ENCODE measurements at regions not wholly inside any gene's neighbourhood (a gene's known extent, or its start where the extent isn't known, plus 50 kb on each side); places are given as distances from the start of the nearest gene placed in this dataset.

- Histone ChIP-seq H3K4me1 (ENCODE audit: control insufficient read depth in 2 of 2, insufficient read depth in 2 of 2, low read length in 1 of 2) (no peaks in the 10 kb centered on the region), H3K9me3 (ENCODE audit: control insufficient read depth in 2 of 2, insufficient read depth in 1 of 2, low read depth in 1 of 2, low read length in 1 of 2) (no peaks in the 10 kb centered on the region), H3K36me3 (ENCODE audit: control insufficient read depth in 2 of 2, insufficient read depth in 2 of 2, low read length in 1 of 2) (no peaks in the 10 kb centered on the region), H3K27me3 (ENCODE audit: control insufficient read depth in 1 of 2, insufficient read depth in 2 of 2, low read length in 2 of 2) (no peaks in the 10 kb centered on the region), H3K4me3 (ENCODE audit: low read depth in 1 of 2, low read length in 2 of 2) (no peak overlapping the region), H3K27ac (ENCODE audit: low read depth in 2 of 2, low read length in 1 of 2) (no peak overlapping the region)
- 94% methylated on average over 6 of the region's 6 CpGs for WGBS, 2 donors
Observed at GRCh38 chr15:72953306-72953705, 99.0 kb upstream of the NEO1 start.

GRCh38 chr15:72952151-72952550, 100.1 kb upstream of the NEO1 start:
- H3K4me1 ChIP-seq (ENCODE audit: control insufficient read depth in 2 of 2, insufficient read depth in 2 of 2, low read length in 1 of 2): no peaks in the 10 kb centered on the region
- H3K27ac ChIP-seq (ENCODE audit: low read depth in 2 of 2, low read length in 1 of 2): no peak overlapping the region

DNA sequence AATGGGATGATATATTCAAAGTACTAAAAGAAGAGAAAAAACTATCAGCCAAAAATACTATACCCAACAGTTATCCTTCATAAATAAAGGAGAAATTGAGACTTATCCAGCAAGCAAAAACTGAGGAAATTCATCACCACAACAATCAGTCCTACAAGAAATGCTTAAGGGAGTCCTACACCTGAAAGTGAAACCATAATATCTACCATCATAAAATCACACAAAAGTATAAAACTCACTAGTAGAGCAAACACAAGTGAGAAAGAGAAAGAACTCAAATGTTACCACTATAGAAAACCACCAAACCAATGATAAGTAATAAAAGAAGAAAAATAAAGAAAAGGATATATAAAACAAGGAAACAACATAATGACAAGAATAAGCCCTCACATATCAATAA, 103.6 kb upstream of the NEO1 start:
- Histone ChIP-seq H3K27me3 (ENCODE audit: control insufficient read depth in 1 of 2, insufficient read depth in 2 of 2, low read length in 2 of 2) (no peaks in the 10 kb centered on the region), H3K9me3 (ENCODE audit: control insufficient read depth in 2 of 2, insufficient read depth in 1 of 2, low read depth in 1 of 2, low read length in 1 of 2) (peaks cover 0 to 11% of the 10 kb centered on the region in 2 donors), H3K4me3 (ENCODE audit: low read depth in 1 of 2, low read length in 2 of 2) (no peak overlapping the region), H3K36me3 (ENCODE audit: control insufficient read depth in 2 of 2, insufficient read depth in 2 of 2, low read length in 1 of 2) (no peaks in the 10 kb centered on the region), H3K27ac (ENCODE audit: low read depth in 2 of 2, low read length in 1 of 2) (no peak overlapping the region), H3K4me1 (ENCODE audit: control insufficient read depth in 2 of 2, insufficient read depth in 2 of 2, low read length in 1 of 2) (no peaks in the 10 kb centered on the region)

More at GRCh38 chr15:72952151-72952550, 100.1 kb upstream of the NEO1 start:
- Histone ChIP-seq H3K27me3 (ENCODE audit: control insufficient read depth in 1 of 2, insufficient read depth in 2 of 2, low read length in 2 of 2) (no peaks in the 10 kb centered on the region), H3K9me3 (ENCODE audit: control insufficient read depth in 2 of 2, insufficient read depth in 1 of 2, low read depth in 1 of 2, low read length in 1 of 2) (peaks cover 0 to 3% of the 10 kb centered on the region in 2 donors), H3K36me3 (ENCODE audit: control insufficient read depth in 2 of 2, insufficient read depth in 2 of 2, low read length in 1 of 2) (no peaks in the 10 kb centered on the region), H3K4me3 (ENCODE audit: low read depth in 1 of 2, low read length in 2 of 2) (no peak overlapping the region)
- 55 to 61% methylated on average over 1 of the region's 1 CpG for WGBS, 2 donors

- no peak overlapping the region for H3K4me3 ChIP-seq (ENCODE audit: low read depth in 1 of 2, low read length in 2 of 2)
- H3K27ac ChIP-seq (ENCODE audit: low read depth in 2 of 2, low read length in 1 of 2): no peak overlapping the region
- H3K36me3 ChIP-seq (ENCODE audit: control insufficient read depth in 2 of 2, insufficient read depth in 2 of 2, low read length in 1 of 2): no peaks in the 10 kb centered on the region
- 87 to 89% methylated on average over 2 of the region's 2 CpGs for WGBS, 2 donors
- H3K4me1 ChIP-seq (ENCODE audit: control insufficient read depth in 2 of 2, insufficient read depth in 2 of 2, low read length in 1 of 2): no peaks in the 10 kb centered on the region
- no peaks in the 10 kb centered on the region for H3K27me3 ChIP-seq (ENCODE audit: control insufficient read depth in 1 of 2, insufficient read depth in 2 of 2, low read length in 2 of 2)
- peaks cover 0 to 11% of the 10 kb centered on the region in 2 donors for H3K9me3 ChIP-seq (ENCODE audit: control insufficient read depth in 2 of 2, insufficient read depth in 1 of 2, low read depth in 1 of 2, low read length in 1 of 2)
Observed at GRCh38 chr15:72947709-72948108, 104.6 kb upstream of the NEO1 start.

- Histone ChIP-seq H3K9me3 (ENCODE audit: control insufficient read depth in 2 of 2, insufficient read depth in 1 of 2, low read depth in 1 of 2, low read length in 1 of 2) (peaks cover 0 to 11% of the 10 kb centered on the region in 2 donors), H3K4me3 (ENCODE audit: low read depth in 1 of 2, low read length in 2 of 2) (no peak overlapping the region), H3K27ac (ENCODE audit: low read depth in 2 of 2, low read length in 1 of 2) (no peak overlapping the region), H3K36me3 (ENCODE audit: control insufficient read depth in 2 of 2, insufficient read depth in 2 of 2, low read length in 1 of 2) (no peaks in the 10 kb centered on the region), H3K4me1 (ENCODE audit: control insufficient read depth in 2 of 2, insufficient read depth in 2 of 2, low read length in 1 of 2) (no peaks in the 10 kb centered on the region), H3K27me3 (ENCODE audit: control insufficient read depth in 1 of 2, insufficient read depth in 2 of 2, low read length in 2 of 2) (no peaks in the 10 kb centered on the region)
- 84 to 88% methylated on average over 2 of the region's 2 CpGs for WGBS, 2 donors
Observed at GRCh38 chr15:72944565-72944964, 107.7 kb upstream of the NEO1 start.

DNA sequence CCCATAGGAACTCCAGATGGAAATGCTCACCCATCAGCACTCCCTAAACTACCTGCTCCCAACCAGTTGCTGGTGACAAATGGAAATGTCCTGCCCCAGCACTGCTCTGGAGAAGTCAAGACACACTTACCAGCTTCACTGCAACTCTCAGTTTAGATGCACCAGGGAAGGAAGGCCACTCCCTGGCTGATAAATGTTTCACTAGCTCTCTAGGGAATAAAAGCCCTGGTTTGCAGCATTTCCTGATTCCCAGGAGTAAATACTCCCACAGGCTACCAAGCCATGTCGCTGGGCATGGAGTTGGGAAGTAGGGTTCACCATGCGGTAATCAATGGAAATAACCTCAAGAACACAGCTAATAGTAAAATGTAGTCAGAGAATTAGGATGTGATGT, 112.0 kb upstream of the NEO1 start:
- H3K4me3 ChIP-seq (ENCODE audit: low read depth in 1 of 2, low read length in 2 of 2): no peak overlapping the region
- no peak overlapping the region for H3K27ac ChIP-seq (ENCODE audit: low read depth in 2 of 2, low read length in 1 of 2)
- no peaks in the 10 kb centered on the region for H3K9me3 ChIP-seq (ENCODE audit: control insufficient read depth in 2 of 2, insufficient read depth in 1 of 2, low read depth in 1 of 2, low read length in 1 of 2)
- no peaks in the 10 kb centered on the region for H3K27me3 ChIP-seq (ENCODE audit: control insufficient read depth in 1 of 2, insufficient read depth in 2 of 2, low read length in 2 of 2)
- H3K4me1 ChIP-seq (ENCODE audit: control insufficient read depth in 2 of 2, insufficient read depth in 2 of 2, low read length in 1 of 2): no peaks in the 10 kb centered on the region
- 79 to 92% methylated on average over 2 of the region's 2 CpGs for WGBS, 2 donors
- no peaks in the 10 kb centered on the region for H3K36me3 ChIP-seq (ENCODE audit: control insufficient read depth in 2 of 2, insufficient read depth in 2 of 2, low read length in 1 of 2)

GRCh38 chr15:72939514-72940228, 112.6 kb upstream of the NEO1 start:
- Histone ChIP-seq H3K27ac (ENCODE audit: low read depth in 2 of 2, low read length in 1 of 2) (no peak overlapping the region), H3K9me3 (ENCODE audit: control insufficient read depth in 2 of 2, insufficient read depth in 1 of 2, low read depth in 1 of 2, low read length in 1 of 2) (no peaks in the 10 kb centered on the region), H3K4me1 (ENCODE audit: control insufficient read depth in 2 of 2, insufficient read depth in 2 of 2, low read length in 1 of 2) (no peaks in the 10 kb centered on the region), H3K36me3 (ENCODE audit: control insufficient read depth in 2 of 2, insufficient read depth in 2 of 2, low read length in 1 of 2) (no peaks in the 10 kb centered on the region), H3K27me3 (ENCODE audit: control insufficient read depth in 1 of 2, insufficient read depth in 2 of 2, low read length in 2 of 2) (no peaks in the 10 kb centered on the region), H3K4me3 (ENCODE audit: low read depth in 1 of 2, low read length in 2 of 2) (no peak overlapping the region)
- 83 to 87% methylated on average over 5 of the region's 5 CpGs for WGBS, 2 donors

DNA sequence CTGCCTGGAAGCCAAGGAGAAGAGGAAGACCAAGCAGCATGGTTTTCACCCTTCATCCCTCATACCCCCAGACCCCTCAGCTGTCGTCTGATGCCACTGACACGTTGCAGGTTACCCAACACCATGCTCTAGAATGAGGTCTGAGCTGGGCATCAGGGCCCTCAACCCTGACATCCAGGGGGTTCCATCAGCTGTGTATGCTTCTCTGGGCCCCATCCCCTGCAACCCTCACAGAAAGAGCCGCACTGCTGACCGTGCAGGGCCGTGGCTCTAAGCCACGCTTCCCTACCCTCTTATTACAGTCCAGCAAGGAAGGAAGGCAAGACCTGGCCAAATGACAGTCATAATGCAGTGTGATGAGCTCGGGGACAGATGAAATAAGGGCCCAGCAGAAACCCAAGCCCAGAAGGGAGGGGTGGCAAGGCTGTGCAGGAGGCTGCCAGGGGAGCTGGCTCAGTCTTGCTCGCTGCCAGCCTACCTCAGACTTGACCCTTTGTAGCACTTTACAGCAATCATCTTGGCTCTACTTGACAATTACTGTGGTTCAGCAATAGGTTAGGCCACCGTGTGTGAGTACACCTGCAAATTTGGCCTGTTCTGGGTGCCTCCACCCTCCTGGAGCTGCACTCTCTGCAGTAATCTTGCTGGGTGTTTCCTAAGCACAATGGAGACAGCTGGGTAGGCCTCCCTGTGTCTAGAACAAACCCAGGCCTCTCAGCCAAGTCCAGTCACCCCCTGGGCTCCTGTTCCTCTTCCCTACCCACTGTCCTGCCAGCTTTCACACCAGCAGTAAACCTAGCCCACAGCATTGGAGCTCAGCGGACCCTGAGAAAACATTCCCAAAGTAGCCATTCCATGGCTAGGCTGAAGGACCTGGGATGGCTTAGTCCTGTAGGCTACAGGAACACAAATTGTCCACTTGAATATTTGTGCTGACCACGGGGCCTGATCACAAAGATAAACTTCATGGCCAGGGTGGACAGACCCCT, 115.3 kb upstream of the NEO1 start:
- Histone ChIP-seq H3K4me1 (ENCODE audit: control insufficient read depth in 2 of 2, insufficient read depth in 2 of 2, low read length in 1 of 2) (no peaks in the 10 kb centered on the region), H3K27me3 (ENCODE audit: control insufficient read depth in 1 of 2, insufficient read depth in 2 of 2, low read length in 2 of 2) (no peaks in the 10 kb centered on the region), H3K27ac (ENCODE audit: low read depth in 2 of 2, low read length in 1 of 2) (no peak overlapping the region), H3K9me3 (ENCODE audit: control insufficient read depth in 2 of 2, insufficient read depth in 1 of 2, low read depth in 1 of 2, low read length in 1 of 2) (no peaks in the 10 kb centered on the region), H3K4me3 (ENCODE audit: low read depth in 1 of 2, low read length in 2 of 2) (no peak overlapping the region), H3K36me3 (ENCODE audit: control insufficient read depth in 2 of 2, insufficient read depth in 2 of 2, low read length in 1 of 2) (no peaks in the 10 kb centered on the region)
- 86 to 88% methylated on average over 11 of the region's 11 CpGs for WGBS, 2 donors

- H3K27me3 ChIP-seq (ENCODE audit: control insufficient read depth in 1 of 2, insufficient read depth in 2 of 2, low read length in 2 of 2): no peaks in the 10 kb centered on the region
- H3K36me3 ChIP-seq (ENCODE audit: control insufficient read depth in 2 of 2, insufficient read depth in 2 of 2, low read length in 1 of 2): no peaks in the 10 kb centered on the region
- H3K4me3 ChIP-seq (ENCODE audit: low read depth in 1 of 2, low read length in 2 of 2): no peak overlapping the region
- H3K9me3 ChIP-seq (ENCODE audit: control insufficient read depth in 2 of 2, insufficient read depth in 1 of 2, low read depth in 1 of 2, low read length in 1 of 2): no peaks in the 10 kb centered on the region
- no peak overlapping the region for H3K27ac ChIP-seq (ENCODE audit: low read depth in 2 of 2, low read length in 1 of 2)
- WGBS, 2 donors: 86 to 88% methylated on average over 4 of the region's 4 CpGs
- no peaks in the 10 kb centered on the region for H3K4me1 ChIP-seq (ENCODE audit: control insufficient read depth in 2 of 2, insufficient read depth in 2 of 2, low read length in 1 of 2)
Observed at GRCh38 chr15:72936237-72936636, 116.0 kb upstream of the NEO1 start.

All from esophagus (tissue), 2 donors.